GM19043 (cell line): ENCODE measurements at regions not wholly inside any gene's neighbourhood (a gene's known extent, or its start where the extent isn't known, plus 50 kb on each side); places are given as distances from the start of the nearest gene placed in this dataset.
"Not testable (repeated sequence)": the region's sequence is repeated elsewhere in the genome, so short reads cannot be mapped to it uniquely, and the experiment has no call there.

ENCODE experiments used
- ATAC-seq: cut with Tn5 transposase; IDR thresholded peaks from one replicate; pipeline ENCODE4 v1.9.1; 2021; ENCODE audit warnings: low read depth; ENCODE audit not compliant: unreplicated experiment

GRCh38 chr16:73973174-73973573 is 323.4 kb upstream of the PSMD7 start:
- no peak for ATAC-seq

- no peak for ATAC-seq
Observed at GRCh38 chr16:73966851-73967250, 329.8 kb upstream of the PSMD7 start.

GRCh38 chr16:73965591-73965990 is 331.0 kb upstream of the PSMD7 start:
- no peak for ATAC-seq

- ATAC-seq = no peak
Observed at GRCh38 chr16:73956587-73957494, 339.8 kb upstream of the PSMD7 start.

- ATAC-seq = no peak
Observed at GRCh38 chr16:73955702-73956101, 340.9 kb upstream of the PSMD7 start.

- no peak for ATAC-seq
Observed at GRCh38 chr16:73955255-73955654, 341.4 kb upstream of the PSMD7 start.

- no peak for ATAC-seq
Observed at GRCh38 chr16:73951481-73951880, 345.1 kb upstream of the PSMD7 start.

- no peak for ATAC-seq
Observed at GRCh38 chr16:73949574-73950320, 346.9 kb upstream of the PSMD7 start.

- no peak for ATAC-seq
Observed at GRCh38 chr16:73945631-73946030, 351.0 kb upstream of the PSMD7 start.

- ATAC-seq = not testable (repeated sequence)
Observed at GRCh38 chr16:73943184-73943583, 353.4 kb upstream of the PSMD7 start.

- ATAC-seq = not testable (repeated sequence)
Observed at GRCh38 chr16:73940786-73941185, 355.8 kb upstream of the PSMD7 start.

- ATAC-seq = no peak
Observed at GRCh38 chr16:73923951-73924350, 372.7 kb upstream of the PSMD7 start.

- no peak for ATAC-seq
Observed at GRCh38 chr16:73921295-73921694, 375.3 kb upstream of the PSMD7 start.

GRCh38 chr16:73916829-73917594 is 379.6 kb upstream of the PSMD7 start:
- ATAC-seq = no peak

GRCh38 chr16:73915935-73916334 is 380.7 kb upstream of the PSMD7 start:
- no peak for ATAC-seq

GRCh38 chr16:73915140-73915539 is 381.5 kb upstream of the PSMD7 start:
- no peak for ATAC-seq

GRCh38 chr16:73912850-73913249 is 383.8 kb upstream of the PSMD7 start:
- no peak for ATAC-seq

- no peak for ATAC-seq
Observed at GRCh38 chr16:73912281-73912680, 384.3 kb upstream of the PSMD7 start.

GRCh38 chr16:73909529-73910035 is 387.0 kb upstream of the PSMD7 start:
- no peak for ATAC-seq

GRCh38 chr16:73891129-73891542 is 405.5 kb upstream of the PSMD7 start:
- ATAC-seq = no peak
